ENCODE measurements at regions not wholly inside any gene's neighbourhood (a gene's known extent, or its start where the extent isn't known, plus 50 kb on each side); places are given as distances from the start of the nearest gene placed in this dataset.

DNA sequence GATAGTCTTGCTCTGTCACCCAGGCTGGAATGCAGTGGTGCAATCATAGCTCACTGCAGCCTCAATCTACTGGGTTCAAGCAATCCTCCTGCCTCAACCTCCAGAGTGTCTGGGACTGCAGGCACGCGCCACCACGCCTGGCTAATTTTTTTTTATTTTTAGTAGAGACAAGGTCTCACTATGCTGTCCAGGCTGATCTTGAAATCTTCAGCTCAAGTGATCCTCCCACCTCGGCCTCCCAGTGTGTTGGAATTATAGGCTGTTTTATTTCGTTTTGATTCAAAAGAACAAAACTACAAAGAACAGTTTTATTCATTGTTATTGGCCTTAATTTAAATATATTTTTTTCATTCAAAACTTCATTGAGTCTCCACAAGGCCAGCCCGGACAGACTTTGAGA lies 109.8 kb upstream of the NFE2L3 start:
- ChIA-PET CTCF (interaction anchor here (1.0 to 2.3 kb wide), 2 partner anchors 9 to 20 kb away, joined by 4 to 6 read pairs; no protein-coding TSS in a partner anchor), POLR2A (no interaction called here)
- TF ChIP-seq, protein P1, sequence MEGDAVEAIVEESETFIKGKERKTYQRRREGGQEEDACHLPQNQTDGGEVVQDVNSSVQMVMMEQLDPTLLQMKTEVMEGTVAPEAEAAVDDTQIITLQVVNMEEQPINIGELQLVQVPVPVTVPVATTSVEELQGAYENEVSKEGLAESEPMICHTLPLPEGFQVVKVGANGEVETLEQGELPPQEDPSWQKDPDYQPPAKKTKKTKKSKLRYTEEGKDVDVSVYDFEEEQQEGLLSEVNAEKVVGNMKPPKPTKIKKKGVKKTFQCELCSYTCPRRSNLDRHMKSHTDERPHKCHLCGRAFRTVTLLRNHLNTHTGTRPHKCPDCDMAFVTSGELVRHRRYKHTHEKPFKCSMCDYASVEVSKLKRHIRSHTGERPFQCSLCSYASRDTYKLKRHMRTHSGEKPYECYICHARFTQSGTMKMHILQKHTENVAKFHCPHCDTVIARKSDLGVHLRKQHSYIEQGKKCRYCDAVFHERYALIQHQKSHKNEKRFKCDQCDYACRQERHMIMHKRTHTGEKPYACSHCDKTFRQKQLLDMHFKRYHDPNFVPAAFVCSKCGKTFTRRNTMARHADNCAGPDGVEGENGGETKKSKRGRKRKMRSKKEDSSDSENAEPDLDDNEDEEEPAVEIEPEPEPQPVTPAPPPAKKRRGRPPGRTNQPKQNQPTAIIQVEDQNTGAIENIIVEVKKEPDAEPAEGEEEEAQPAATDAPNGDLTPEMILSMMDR (IDR thresholded peaks at IDR 0.05; ENCODE audit: control extremely low read depth, extremely low read depth, low read depth, missing control alignments), result no peak
- no peak for DNase-seq (ENCODE audit: extremely low spot score)

DNA sequence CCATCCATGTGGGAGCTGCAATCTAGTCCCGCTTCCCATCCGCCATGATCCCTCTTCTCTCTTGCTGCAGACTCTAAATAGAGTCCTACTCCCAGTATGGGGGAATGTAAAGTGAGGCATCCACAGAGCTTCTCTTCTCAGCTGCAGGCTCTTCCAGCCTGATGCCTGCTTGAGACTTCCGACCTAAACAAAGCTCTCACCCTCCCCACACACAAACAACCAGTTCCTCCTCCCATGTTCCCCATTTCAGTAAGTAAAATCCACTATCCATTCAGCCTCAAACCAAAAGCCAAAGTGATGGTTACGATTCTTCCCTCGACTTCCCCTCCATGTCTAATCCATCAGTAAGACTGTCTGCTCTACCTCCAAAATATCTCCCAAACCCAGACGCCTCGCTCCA lies 108.2 kb upstream of the NFE2L3 start:
- ChIA-PET CTCF (interaction anchor here (1.0 to 2.3 kb wide), 2 partner anchors 19 to 48 kb away, joined by 3 to 6 read pairs; no protein-coding TSS in a partner anchor), POLR2A (no interaction called here)

DNA sequence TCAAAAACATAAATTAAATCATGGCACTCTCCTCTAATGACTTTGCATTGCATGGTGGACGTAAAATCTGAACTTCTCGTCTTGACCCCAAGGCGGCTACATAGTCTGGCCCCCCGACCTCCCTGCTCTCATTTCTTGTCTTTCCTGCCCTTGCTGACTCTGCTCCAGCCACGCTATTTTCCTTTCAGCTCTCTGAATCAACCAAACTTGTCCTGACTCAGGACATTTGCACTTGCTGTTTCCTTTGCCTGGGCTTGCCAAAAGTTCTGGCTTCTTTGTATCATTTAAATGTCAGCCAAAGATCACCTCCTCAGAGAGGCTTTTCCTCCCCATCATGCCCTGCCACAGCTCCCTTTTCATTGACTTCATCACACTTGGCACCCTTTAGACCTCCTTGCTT lies 107.7 kb upstream of the NFE2L3 start:
- DNase-seq (ENCODE audit: extremely low spot score), result no peak
- CTCF ChIA-PET, result interaction anchor here (1.0 to 2.3 kb wide), 2 partner anchors 18 to 47 kb away, joined by 3 to 6 read pairs; no protein-coding TSS in a partner anchor
- POLR2A ChIA-PET, result no interaction called here
- TF ChIP-seq, protein P1 (IDR thresholded peaks at IDR 0.05; ENCODE audit: control extremely low read depth, extremely low read depth, low read depth, missing control alignments), result no peak

More for the DNA sequence above, 108.2 kb upstream of the NFE2L3 start:
- no peak for DNase-seq (ENCODE audit: extremely low spot score)
- TF ChIP-seq, protein P1 (IDR thresholded peaks at IDR 0.05; ENCODE audit: control extremely low read depth, extremely low read depth, low read depth, missing control alignments), result no peak

- DNase-seq (ENCODE audit: extremely low spot score), result no peak
- TF ChIP-seq, protein P1 (IDR thresholded peaks at IDR 0.05; ENCODE audit: control extremely low read depth, extremely low read depth, low read depth, missing control alignments), result no peak
- ChIA-PET CTCF (interaction anchor here (1.4 to 1.9 kb wide), 3 partner anchors 13 to 79 kb away, joined by 3 to 4 read pairs (median 4); no protein-coding TSS in a partner anchor), POLR2A (no interaction called here)
Observed at GRCh38 chr7:26046150-26046549, 105.8 kb upstream of the NFE2L3 start.

GRCh38 chr7:26046878-26047277 lies 105.1 kb upstream of the NFE2L3 start:
- ChIA-PET CTCF (interaction anchor here (1.2 to 1.5 kb wide), 2 partner anchors 12 to 318 kb away, joined by 4 to 6 read pairs; no protein-coding TSS in a partner anchor), POLR2A (no interaction called here)
- DNase-seq (ENCODE audit: extremely low spot score), result no peak
- TF ChIP-seq, protein P1 (IDR thresholded peaks at IDR 0.05; ENCODE audit: control extremely low read depth, extremely low read depth, low read depth, missing control alignments), result no peak

GRCh38 chr7:26048663-26049062 lies 103.3 kb upstream of the NFE2L3 start:
- ChIA-PET CTCF (interaction anchor here (0.9 to 2.5 kb wide), 4 partner anchors 10 to 30 kb away, joined by 4 to 9 read pairs (median 5); no protein-coding TSS in a partner anchor), POLR2A (no interaction called here)
- TF ChIP-seq, protein P1 (IDR thresholded peaks at IDR 0.05; ENCODE audit: control extremely low read depth, extremely low read depth, low read depth, missing control alignments), result no peak
- no peak for DNase-seq (ENCODE audit: extremely low spot score)

Data from GM10248 (cell line).